Heart right ventricle (tissue), 16 donors: ENCODE measurements at regions not wholly inside any gene's neighbourhood (a gene's known extent, or its start where the extent isn't known, plus 50 kb on each side); places are given as distances from the start of the nearest gene placed in this dataset.

Experiments
- ATAC-seq, 8 donors: fragments of 200-7000 bp; cut with Tn5 transposase; one replicate each; pipeline ENCODE4 v1.9.1; 2020; ENCODE audit warnings: mild to moderate bottlenecking in 8 of 8, moderate library complexity in 8 of 8, moderate number of reproducible peaks in 1 of 8
- DNase-seq, 2 donors: peaks; one replicate each; pipeline ENCODE4 v3.0.0-alpha.2; 2020
- H3K27ac ChIP-seq, 10 donors: fragments of 200-600 bp; sonication (generic) in 2 of 10; one replicate each; pipeline versions ENCODE4 v1.5.0 to v1.8.0; 2020 to 2022; ENCODE audit warnings: mild to moderate bottlenecking in 3 of 10
- H3K27me3 ChIP-seq, 7 donors: fragments of 200-600 bp; one replicate each; pipeline ENCODE4 v1.8.0; 2021 to 2022; ENCODE audit warnings: mild to moderate bottlenecking in 2 of 7
- H3K36me3 ChIP-seq, 9 donors: fragments of 200-600 bp; sonication (generic) in 1 of 9; one replicate each; pipeline versions ENCODE4 v1.5.0 to v1.8.0; 2020 to 2022; ENCODE audit warnings: mild to moderate bottlenecking in 2 of 9
- H3K4me1 ChIP-seq, 9 donors: fragments of 200-600 bp; sonication (generic) in 1 of 9; one replicate each; pipeline versions ENCODE4 v1.5.0 to v1.8.0; 2020 to 2022; ENCODE audit warnings: mild to moderate bottlenecking in 4 of 9
- H3K4me3 ChIP-seq, 10 donors: fragments of 200-600 bp; sonication (generic) in 2 of 10; one replicate each; pipeline versions ENCODE4 v1.5.0 to v1.8.0; 2020 to 2022; ENCODE audit warnings: mild to moderate bottlenecking in 7 of 10, moderate library complexity in 2 of 10
- H3K9me3 ChIP-seq, 11 donors: fragments of 200-600 bp in 10 of 11; sonication (generic) in 2 of 11; one replicate each; pipeline versions ENCODE4 v1.5.0 to v1.8.0; 2013 to 2022; ENCODE audit warnings: mild to moderate bottlenecking in 2 of 11, control low read depth in 1 of 11, moderate library complexity in 1 of 11
- whole genome bisulfite sequencing, 2 donors: extraction: QIAGEN DNeasy Blood & Tissue Kit; methylation state at CpG; one replicate each; pipeline ENCODE4 v1.1.7; 2013; ENCODE audit warnings: inconsistent platforms in 1 of 2; 5-methylcytosine and 5-hydroxymethylcytosine counted together
- intact Hi-C, 10 donors: fragments of 100-400 bp; cut with DNase I; formaldehyde crosslinking; loops; one replicate each; pipeline versions ENCODE4 v1.11.1 to v1.14.2; 2022
- TF ChIP-seq, protein P1 (sequence below), 9 donors: fragments of 200-600 bp; sonication (generic) in 2 of 9; IDR thresholded peaks; one replicate each; pipeline versions ENCODE4 v1.5.0 to v1.8.0; 2021 to 2022; ENCODE audit warnings: antibody characterized with exemption in 9 of 9, mild to moderate bottlenecking in 5 of 9, moderate library complexity in 1 of 9
- donor health status: Arrhythmogenic right ventricular cardiomyopathy.
- donor health status: ischemic (EF 13 %, LVEDD 7.1; RV severe dilation, severe dysfunction).
- donor health status: healthy with polysubstance abuse.
- donor health status: DM: no; HTN: yes; CAD: no.
- donor health status: DM: no; HTN: no; CAD: no.
- donor health status: ischemic (EF 25% LVEDD 6.9; RV normal size, moderate dysfunction).
- donor health status: ischemic (EF 25% LVEDD 5.7; RV mildly dilated, moderate dysfunction).
- donor health status: healthy.
- donor health status: DM: yes; HTN: yes; CAD: no.
- donor health status: Ischemic cardiomyopathy.
- donor health status: ischemic (EF 35%, LVEDD 5.7; RV mildly dilated, moderate dysfunction).
- donor health status: nonischemic (EF 11% LVEDD 7.7; RV severe dilation, severe dysfunction).
- donor health status: DM: yes; HTN: yes; CAD: no.
- donor health status: PGD.
- donor health status: ischemic (EF 29% LVEDD 5.4; RV normal size, mild dysfunction).
- donor health status: nonischemic (EF 23%, LVEDD 6.1; RV moderate dilation, normal function).

DNA sequence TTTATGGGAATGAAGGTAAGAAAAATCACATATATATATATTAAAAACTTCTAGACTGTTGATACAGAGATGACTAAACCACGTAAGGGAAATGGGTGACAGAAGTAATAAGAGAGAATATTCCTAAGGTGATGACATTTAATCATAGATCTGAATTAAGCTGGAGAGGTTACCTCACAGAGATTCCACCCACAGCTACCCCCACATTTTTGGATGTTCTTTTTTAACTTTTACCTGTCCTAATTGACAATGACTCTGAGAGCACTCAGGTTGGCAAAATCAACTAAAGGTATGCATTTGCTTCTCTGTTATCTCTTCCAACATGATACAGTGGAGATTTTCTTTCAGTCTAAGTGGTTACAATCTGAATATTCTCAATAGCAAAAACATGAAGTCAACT, 1280.6 kb downstream of the CDH11 start:
- H3K36me3 ChIP-seq, result no peaks in the 10 kb centered on the region
- no peaks in the 10 kb centered on the region for H3K27me3 ChIP-seq
- H3K27ac ChIP-seq, result no peak overlapping the region
- 83% methylated on average over 1 of the region's 1 CpG for WGBS, 2 donors
- peaks cover 0 to 36% (median 12%) of the 10 kb centered on the region in 11 donors for H3K9me3 ChIP-seq
- intact Hi-C loops, result no loop called here
- no peak for DNase-seq
- TF ChIP-seq, protein P1, sequence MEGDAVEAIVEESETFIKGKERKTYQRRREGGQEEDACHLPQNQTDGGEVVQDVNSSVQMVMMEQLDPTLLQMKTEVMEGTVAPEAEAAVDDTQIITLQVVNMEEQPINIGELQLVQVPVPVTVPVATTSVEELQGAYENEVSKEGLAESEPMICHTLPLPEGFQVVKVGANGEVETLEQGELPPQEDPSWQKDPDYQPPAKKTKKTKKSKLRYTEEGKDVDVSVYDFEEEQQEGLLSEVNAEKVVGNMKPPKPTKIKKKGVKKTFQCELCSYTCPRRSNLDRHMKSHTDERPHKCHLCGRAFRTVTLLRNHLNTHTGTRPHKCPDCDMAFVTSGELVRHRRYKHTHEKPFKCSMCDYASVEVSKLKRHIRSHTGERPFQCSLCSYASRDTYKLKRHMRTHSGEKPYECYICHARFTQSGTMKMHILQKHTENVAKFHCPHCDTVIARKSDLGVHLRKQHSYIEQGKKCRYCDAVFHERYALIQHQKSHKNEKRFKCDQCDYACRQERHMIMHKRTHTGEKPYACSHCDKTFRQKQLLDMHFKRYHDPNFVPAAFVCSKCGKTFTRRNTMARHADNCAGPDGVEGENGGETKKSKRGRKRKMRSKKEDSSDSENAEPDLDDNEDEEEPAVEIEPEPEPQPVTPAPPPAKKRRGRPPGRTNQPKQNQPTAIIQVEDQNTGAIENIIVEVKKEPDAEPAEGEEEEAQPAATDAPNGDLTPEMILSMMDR (IDR thresholded peaks at IDR 0.05), result no peak
- H3K4me3 ChIP-seq, result no peak overlapping the region
- ATAC-seq, result no peak
- no peaks in the 10 kb centered on the region for H3K4me1 ChIP-seq

DNA sequence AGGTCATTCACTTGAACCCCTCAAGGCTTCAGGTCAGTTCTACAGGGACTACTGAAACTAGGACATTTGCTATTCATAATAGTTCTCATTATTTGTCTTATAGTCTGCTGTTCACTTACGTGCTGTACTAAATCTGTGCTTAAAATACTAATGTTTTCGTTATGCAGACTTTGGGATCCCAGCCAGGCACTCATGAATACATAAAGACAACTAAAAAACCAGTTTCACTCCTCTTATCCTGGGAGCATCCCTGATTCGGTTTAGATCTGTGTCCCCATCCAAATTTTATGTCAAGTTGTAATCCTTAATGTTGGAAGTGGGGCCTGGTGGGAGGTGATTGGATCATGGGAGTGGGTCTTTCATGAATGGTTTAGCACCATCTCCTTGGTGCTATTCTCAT, 1291.8 kb downstream of the CDH11 start:
- no peak overlapping the region for H3K27ac ChIP-seq
- no peaks in the 10 kb centered on the region for H3K27me3 ChIP-seq
- ATAC-seq (no peak), DNase-seq (no peak)
- 61 to 76% methylated on average over 3 of the region's 3 CpGs for WGBS, 2 donors
- H3K36me3 ChIP-seq, result no peaks in the 10 kb centered on the region
- H3K4me3 ChIP-seq, result no peak overlapping the region
- TF ChIP-seq, protein P1 (IDR thresholded peaks at IDR 0.05), result no peak
- H3K9me3 ChIP-seq, result peaks cover 0 to 4% (median 0%) of the 10 kb centered on the region in 11 donors
- intact Hi-C loops, result no loop called here
- no peaks in the 10 kb centered on the region for H3K4me1 ChIP-seq

DNA sequence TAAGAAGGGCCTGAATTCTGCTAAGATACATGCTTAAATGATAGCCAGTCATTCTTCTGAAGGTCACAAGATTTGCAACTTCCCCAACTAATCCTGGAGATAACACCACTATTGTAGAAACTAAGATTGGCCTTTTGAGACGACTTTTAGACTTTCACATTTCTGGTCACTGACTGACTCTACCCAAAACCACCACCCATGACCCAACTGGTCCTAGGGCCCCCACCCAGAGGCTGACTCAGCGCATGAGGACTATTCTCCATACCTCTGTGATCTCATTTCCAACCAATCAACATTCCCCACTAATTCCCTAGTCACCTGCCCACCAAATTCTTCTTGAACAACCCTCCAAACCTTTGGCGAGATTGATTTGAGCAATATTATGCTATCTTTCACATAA, 1299.0 kb downstream of the CDH11 start:
- Histone ChIP-seq H3K27ac (no peak overlapping the region), H3K36me3 (no peaks in the 10 kb centered on the region), H3K9me3 (peaks cover 0 to 9% (median 0%) of the 10 kb centered on the region in 11 donors), H3K4me3 (no peak overlapping the region), H3K4me1 (no peaks in the 10 kb centered on the region), H3K27me3 (no peaks in the 10 kb centered on the region)
- ATAC-seq (no peak), DNase-seq (no peak)
- intact Hi-C loops, result no loop called here
- TF ChIP-seq, protein P1 (IDR thresholded peaks at IDR 0.05), result no peak
- WGBS, 2 donors, result 83 to 85% methylated on average over 3 of the region's 3 CpGs

DNA sequence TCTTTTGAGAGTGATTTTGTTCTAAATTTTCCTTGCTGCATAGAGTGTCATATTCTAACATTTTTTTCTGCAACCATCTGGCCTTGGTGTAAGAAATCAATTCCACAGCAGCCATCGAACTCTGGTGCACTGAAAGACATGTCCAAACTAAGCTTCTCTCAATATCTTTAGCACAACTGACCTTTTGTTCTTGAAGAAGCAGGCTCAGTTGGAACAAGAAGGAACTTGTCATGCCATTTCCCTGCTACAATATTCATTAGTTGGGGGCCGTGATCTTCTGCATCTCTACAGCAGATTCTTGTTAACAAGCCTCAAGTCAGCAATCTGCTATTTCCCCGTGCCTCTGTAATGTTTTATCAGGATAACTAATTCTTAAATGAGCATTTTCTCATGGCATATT, 1305.6 kb downstream of the CDH11 start:
- Histone ChIP-seq H3K27me3 (no peaks in the 10 kb centered on the region), H3K9me3 (peaks cover 0 to 9% (median 0%) of the 10 kb centered on the region in 11 donors), H3K27ac (no peak overlapping the region), H3K4me3 (no peak overlapping the region), H3K36me3 (no peaks in the 10 kb centered on the region), H3K4me1 (no peaks in the 10 kb centered on the region)
- TF ChIP-seq, protein P1 (IDR thresholded peaks at IDR 0.05), result no peak
- no peak for ATAC-seq
- intact Hi-C loops, result no loop called here
- DNase-seq, result no peak
- 52 to 56% methylated on average over 3 of the region's 3 CpGs for WGBS, 2 donors

DNA sequence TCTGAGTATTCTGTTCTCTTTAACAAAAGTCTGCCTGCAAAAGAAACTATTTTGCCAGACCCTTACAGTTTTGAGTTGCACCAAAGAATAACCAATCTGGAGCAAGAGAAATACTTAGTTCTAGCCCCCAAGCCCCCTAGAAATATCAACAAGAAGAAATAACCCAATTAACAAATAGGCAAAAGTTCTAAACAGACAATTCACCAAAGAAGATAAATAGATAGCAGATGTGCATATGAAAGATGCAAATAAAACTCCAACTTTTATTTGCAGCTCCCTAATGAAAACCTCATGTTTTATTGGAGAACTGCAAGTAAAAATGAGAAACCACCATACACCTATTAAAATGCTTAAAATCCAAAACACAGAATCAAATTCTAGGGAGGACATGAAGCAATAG, 1308.0 kb downstream of the CDH11 start:
- TF ChIP-seq, protein P1 (IDR thresholded peaks at IDR 0.05), result no peak
- ATAC-seq, result no peak
- no peak for DNase-seq
- intact Hi-C loops, result no loop called here
- no peaks in the 10 kb centered on the region for H3K4me1 ChIP-seq
- peaks cover 0 to 5% (median 0%) of the 10 kb centered on the region in 7 donors for H3K27me3 ChIP-seq
- no peaks in the 10 kb centered on the region for H3K36me3 ChIP-seq
- H3K27ac ChIP-seq, result no peak overlapping the region
- no peaks in the 10 kb centered on the region for H3K9me3 ChIP-seq
- H3K4me3 ChIP-seq, result no peak overlapping the region
